ENCODE measurements at regions not wholly inside any gene's neighbourhood (a gene's known extent, or its start where the extent isn't known, plus 50 kb on each side); places are given as distances from the start of the nearest gene placed in this dataset.

GRCh38 chr5:21237461-21237860 lies 1249.5 kb upstream of the CDH18 start:
- H4K20me1 ChIP-seq (ENCODE audit: control insufficient read depth, extremely low read depth, insufficient read depth, low read length) = no peaks in the 10 kb centered on the region
- H3K4me1 ChIP-seq (ENCODE audit: control insufficient read depth, extremely low read depth, insufficient read depth, low read length) = no peaks in the 10 kb centered on the region
- H3K36me3 ChIP-seq (ENCODE audit: control insufficient read depth, insufficient read depth, low read length) = no peaks in the 10 kb centered on the region
- H3K27ac ChIP-seq (ENCODE audit: insufficient read depth, low read length) = no peak overlapping the region
- H3K9ac ChIP-seq (ENCODE audit: insufficient read depth, low read length) = no peak overlapping the region
- H3K27me3 ChIP-seq (ENCODE audit: control insufficient read depth, insufficient read depth, low read length) = no peaks in the 10 kb centered on the region
- no peaks in the 10 kb centered on the region for H3K9me3 ChIP-seq (ENCODE audit: control insufficient read depth, insufficient read depth, low read depth, low read length)
- no peak overlapping the region for H3K4me2 ChIP-seq (ENCODE audit: extremely low read depth, insufficient read depth, low read length)
- no peaks in the 10 kb centered on the region for H3K79me2 ChIP-seq (ENCODE audit: control insufficient read depth, insufficient read depth, low read length)
- H2AFZ ChIP-seq (ENCODE audit: low read length) = no peak overlapping the region
- no peak for TF ChIP-seq CTCF (conservative IDR thresholded peaks at IDR 0.05 in 1 of 2, IDR thresholded peaks at IDR 0.05 in 1 of 2; ENCODE audit: low read depth in 1 of 2, low read length in 2 of 2)
- no peak for TF ChIP-seq EZH2 (IDR thresholded peaks at IDR 0.05; ENCODE audit: low read length, missing control alignments)
- peak; percentile 22 to 57 for DNase-seq (ENCODE audit: low read depth in 2 of 2)
- no peak overlapping the region for H3K4me3 ChIP-seq (replicated peaks in 1 of 4; ENCODE audit: control extremely low read depth in 1 of 4, insufficient read depth in 1 of 4, low read depth in 3 of 4, low read length in 4 of 4)

GRCh38 chr5:21236971-21237427 lies 1249.0 kb upstream of the CDH18 start:
- peak; percentile 63 to 76 for DNase-seq (ENCODE audit: low read depth in 2 of 2)
- Histone ChIP-seq H3K4me1 (ENCODE audit: control insufficient read depth, extremely low read depth, insufficient read depth, low read length) (no peaks in the 10 kb centered on the region), H2AFZ (ENCODE audit: low read length) (no peak overlapping the region)

GRCh38 chr5:21236104-21236503 lies 1248.1 kb upstream of the CDH18 start:
- Histone ChIP-seq H3K36me3 (ENCODE audit: control insufficient read depth, insufficient read depth, low read length) (no peaks in the 10 kb centered on the region), H4K20me1 (ENCODE audit: control insufficient read depth, extremely low read depth, insufficient read depth, low read length) (no peaks in the 10 kb centered on the region), H3K27me3 (ENCODE audit: control insufficient read depth, insufficient read depth, low read length) (no peaks in the 10 kb centered on the region), H3K9ac (ENCODE audit: insufficient read depth, low read length) (no peak overlapping the region), H3K79me2 (ENCODE audit: control insufficient read depth, insufficient read depth, low read length) (no peaks in the 10 kb centered on the region), H3K4me1 (ENCODE audit: control insufficient read depth, extremely low read depth, insufficient read depth, low read length) (no peaks in the 10 kb centered on the region), H3K4me3 (replicated peaks in 1 of 4; ENCODE audit: control extremely low read depth in 1 of 4, insufficient read depth in 1 of 4, low read depth in 3 of 4, low read length in 4 of 4) (no peak overlapping the region), H3K9me3 (ENCODE audit: control insufficient read depth, insufficient read depth, low read depth, low read length) (no peaks in the 10 kb centered on the region), H3K27ac (ENCODE audit: insufficient read depth, low read length) (no peak overlapping the region), H3K4me2 (ENCODE audit: extremely low read depth, insufficient read depth, low read length) (no peak overlapping the region), H2AFZ (ENCODE audit: low read length) (no peak overlapping the region)
- no peak for TF ChIP-seq CTCF (conservative IDR thresholded peaks at IDR 0.05 in 1 of 2, IDR thresholded peaks at IDR 0.05 in 1 of 2; ENCODE audit: low read depth in 1 of 2, low read length in 2 of 2)
- no peak for TF ChIP-seq EZH2 (IDR thresholded peaks at IDR 0.05; ENCODE audit: low read length, missing control alignments)
- peak in 1 of 2 donors; percentile 2 for DNase-seq (ENCODE audit: low read depth in 2 of 2)

More at GRCh38 chr5:21236971-21237427, 1249.0 kb upstream of the CDH18 start:
- Histone ChIP-seq H3K4me2 (ENCODE audit: extremely low read depth, insufficient read depth, low read length) (no peak overlapping the region), H3K27ac (ENCODE audit: insufficient read depth, low read length) (no peak overlapping the region), H3K36me3 (ENCODE audit: control insufficient read depth, insufficient read depth, low read length) (no peaks in the 10 kb centered on the region), H3K79me2 (ENCODE audit: control insufficient read depth, insufficient read depth, low read length) (no peaks in the 10 kb centered on the region), H3K9ac (ENCODE audit: insufficient read depth, low read length) (no peak overlapping the region), H3K4me3 (replicated peaks in 1 of 4; ENCODE audit: control extremely low read depth in 1 of 4, insufficient read depth in 1 of 4, low read depth in 3 of 4, low read length in 4 of 4) (no peak overlapping the region), H4K20me1 (ENCODE audit: control insufficient read depth, extremely low read depth, insufficient read depth, low read length) (no peaks in the 10 kb centered on the region), H3K9me3 (ENCODE audit: control insufficient read depth, insufficient read depth, low read depth, low read length) (no peaks in the 10 kb centered on the region), H3K27me3 (ENCODE audit: control insufficient read depth, insufficient read depth, low read length) (no peaks in the 10 kb centered on the region)
- TF ChIP-seq CTCF (conservative IDR thresholded peaks at IDR 0.05 in 1 of 2, IDR thresholded peaks at IDR 0.05 in 1 of 2; ENCODE audit: low read depth in 1 of 2, low read length in 2 of 2) = no peak
- no peak for TF ChIP-seq EZH2 (IDR thresholded peaks at IDR 0.05; ENCODE audit: low read length, missing control alignments)

Data from fibroblast of lung (primary cell).